Panc1 (cell line): ENCODE measurements at regions not wholly inside any gene's neighbourhood (a gene's known extent, or its start where the extent isn't known, plus 50 kb on each side); places are given as distances from the start of the nearest gene placed in this dataset.

Experiments used
- ATAC-seq: fragments of 200-7000 bp; cut with Tn5 transposase; 2 replicates; pipeline ENCODE4 v1.9.1; 2020; ENCODE audit warnings: mild to moderate bottlenecking, moderate library complexity
- BruUV-seq: library from RNA; stranded (reverse); fragments of 400-500 nt; replicated peaks from 2 replicates; lab custom pipeline; 2021; lab: Mats Ljungman, UMichigan
- CTCF ChIA-PET: fragments of 300-600 bp; sonication (Branson Sonifier 250); formaldehyde crosslinking; loops from one replicate; lab custom pipeline; 2022; ENCODE audit warnings: antibody characterized with exemption; lab: Charles Lee
- POLR2A ChIA-PET: fragments of 300-600 bp; sonication (Branson Sonifier 250); formaldehyde crosslinking; loops from one replicate; lab custom pipeline; 2022; ENCODE audit warnings: antibody characterized with exemption; lab: Charles Lee
- DNase-seq: peaks from one replicate; pipeline ENCODE4 v3.0.0-alpha.2; 2010; ENCODE audit warnings: low read depth, low spot score
- H3K27ac ChIP-seq: 2 replicates; pipeline ENCODE4 v1.5.1; 2011; ENCODE audit warnings: mild to moderate bottlenecking, low read length, inconsistent platforms
- H3K27me3 ChIP-seq: fragments of 200-500 bp; sonication (Bioruptor generic); 2 replicates; pipeline ENCODE4 v1.6.0; 2014; ENCODE audit warnings: low read length, inconsistent platforms; ENCODE audit not compliant: control insufficient read depth, insufficient read depth
- H3K36me3 ChIP-seq: fragments of 200-500 bp; sonication (Bioruptor generic); 2 replicates; pipeline ENCODE4 v1.5.1; 2014; ENCODE audit warnings: inconsistent platforms, mild to moderate bottlenecking, low read length, moderate library complexity; ENCODE audit not compliant: control insufficient read depth, insufficient read depth
- H3K4me1 ChIP-seq: 2 replicates; pipeline ENCODE4 v1.5.1; 2011; ENCODE audit warnings: inconsistent platforms, mild to moderate bottlenecking, low read length, moderate library complexity; ENCODE audit not compliant: control insufficient read depth, insufficient read depth
- H3K4me3 ChIP-seq, 2 experiments: 2 replicates each; pipeline ENCODE4 v1.5.1; 2011 to 2012; ENCODE audit warnings: low read depth in 2 of 2, low read length in 2 of 2, mild to moderate bottlenecking in 2 of 2, inconsistent platforms in 1 of 2, moderate library complexity in 1 of 2
- H3K9me3 ChIP-seq: fragments of 200-500 bp; sonication (Bioruptor generic); 2 replicates; pipeline ENCODE4 v1.5.1; 2014; ENCODE audit warnings: low read depth, mild to moderate bottlenecking, inconsistent platforms, low read length, moderate library complexity; ENCODE audit not compliant: control insufficient read depth, insufficient read depth
- POLR2AphosphoS5 ChIP-seq: IDR thresholded peaks from 2 replicates; pipeline ENCODE4 v1.6.1; 2012; ENCODE audit warnings: mild to moderate bottlenecking, low read depth, low read length, moderate library complexity
- SIN3A ChIP-seq: IDR thresholded peaks from 2 replicates; pipeline ENCODE4 v1.6.1; 2012; ENCODE audit warnings: low read depth, mild to moderate bottlenecking, low read length, moderate library complexity, borderline replicate concordance; ENCODE audit not compliant: insufficient read depth
- TCF7L2 ChIP-seq: IDR thresholded peaks from 2 replicates; pipeline ENCODE4 v1.6.1; 2011; ENCODE audit warnings: mild to moderate bottlenecking, low read depth, low read length, inconsistent platforms
- in situ Hi-C: cut with HindIII; loops from 2 replicates; pipeline ENCODE4 v1.10.0; 2016; ENCODE audit warnings: low sequenced_read_pairs, low pct_unique_long_range_greater_than_20kb
- intact Hi-C: fragments of 100-400 bp; cut with micrococcal nuclease; formaldehyde crosslinking; loops from one replicate; pipeline ENCODE4 v1.10.0; 2022; ENCODE audit not compliant: unreplicated experiment
- TF ChIP-seq, protein P1 (sequence below), 2 experiments: IDR thresholded peaks; 2 replicates each; pipeline ENCODE4 v1.6.1; 2011 to 2012; ENCODE audit warnings: low read depth in 2 of 2, control low read depth in 1 of 2, low read length in 1 of 2, mild to moderate bottlenecking in 1 of 2, moderate library complexity in 1 of 2; ENCODE audit not compliant: insufficient read depth in 1 of 2
- TF ChIP-seq, protein P2 (sequence below): fragments of 450-650 bp; IDR thresholded peaks from 2 replicates; pipeline ENCODE4 v1.5.1; 2017; ENCODE audit warnings: mild to moderate bottlenecking

DNA sequence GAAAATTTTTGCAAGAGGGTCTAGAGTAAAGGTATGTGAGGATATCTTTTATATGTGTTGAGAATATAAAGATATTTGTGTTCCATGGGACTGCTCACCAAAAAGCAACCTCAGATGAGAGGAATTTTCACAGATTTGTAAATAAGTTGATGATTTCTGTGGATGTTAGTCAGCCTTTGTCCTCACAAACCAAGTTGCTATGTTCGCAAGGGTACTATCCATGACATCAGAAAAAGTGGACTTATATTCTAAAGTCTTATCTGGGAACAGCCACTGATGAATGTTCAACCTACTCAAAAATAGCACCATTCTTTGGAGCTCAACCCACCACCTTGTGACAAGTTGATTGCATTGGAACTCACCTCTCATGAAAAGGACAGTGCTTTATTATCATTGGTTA is 138.6 kb downstream of the PCDH20 start:
- Histone ChIP-seq H3K27me3 (no peaks in the 10 kb centered on the region), H3K36me3 (no peaks in the 10 kb centered on the region), H3K4me3 (no peak overlapping the region), H3K4me1 (no peaks in the 10 kb centered on the region), H3K27ac (no peak overlapping the region), H3K9me3 (no peaks in the 10 kb centered on the region)
- no peak for ATAC-seq
- no peak for TF ChIP-seq TCF7L2
- TF ChIP-seq, protein P1, sequence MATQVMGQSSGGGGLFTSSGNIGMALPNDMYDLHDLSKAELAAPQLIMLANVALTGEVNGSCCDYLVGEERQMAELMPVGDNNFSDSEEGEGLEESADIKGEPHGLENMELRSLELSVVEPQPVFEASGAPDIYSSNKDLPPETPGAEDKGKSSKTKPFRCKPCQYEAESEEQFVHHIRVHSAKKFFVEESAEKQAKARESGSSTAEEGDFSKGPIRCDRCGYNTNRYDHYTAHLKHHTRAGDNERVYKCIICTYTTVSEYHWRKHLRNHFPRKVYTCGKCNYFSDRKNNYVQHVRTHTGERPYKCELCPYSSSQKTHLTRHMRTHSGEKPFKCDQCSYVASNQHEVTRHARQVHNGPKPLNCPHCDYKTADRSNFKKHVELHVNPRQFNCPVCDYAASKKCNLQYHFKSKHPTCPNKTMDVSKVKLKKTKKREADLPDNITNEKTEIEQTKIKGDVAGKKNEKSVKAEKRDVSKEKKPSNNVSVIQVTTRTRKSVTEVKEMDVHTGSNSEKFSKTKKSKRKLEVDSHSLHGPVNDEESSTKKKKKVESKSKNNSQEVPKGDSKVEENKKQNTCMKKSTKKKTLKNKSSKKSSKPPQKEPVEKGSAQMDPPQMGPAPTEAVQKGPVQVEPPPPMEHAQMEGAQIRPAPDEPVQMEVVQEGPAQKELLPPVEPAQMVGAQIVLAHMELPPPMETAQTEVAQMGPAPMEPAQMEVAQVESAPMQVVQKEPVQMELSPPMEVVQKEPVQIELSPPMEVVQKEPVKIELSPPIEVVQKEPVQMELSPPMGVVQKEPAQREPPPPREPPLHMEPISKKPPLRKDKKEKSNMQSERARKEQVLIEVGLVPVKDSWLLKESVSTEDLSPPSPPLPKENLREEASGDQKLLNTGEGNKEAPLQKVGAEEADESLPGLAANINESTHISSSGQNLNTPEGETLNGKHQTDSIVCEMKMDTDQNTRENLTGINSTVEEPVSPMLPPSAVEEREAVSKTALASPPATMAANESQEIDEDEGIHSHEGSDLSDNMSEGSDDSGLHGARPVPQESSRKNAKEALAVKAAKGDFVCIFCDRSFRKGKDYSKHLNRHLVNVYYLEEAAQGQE (IDR thresholded peaks at IDR 0.05; ENCODE audit: insufficient read depth in 1 of 2, low read depth in 2 of 2, low read length in 1 of 2) = no peak
- TF ChIP-seq, protein P2, sequence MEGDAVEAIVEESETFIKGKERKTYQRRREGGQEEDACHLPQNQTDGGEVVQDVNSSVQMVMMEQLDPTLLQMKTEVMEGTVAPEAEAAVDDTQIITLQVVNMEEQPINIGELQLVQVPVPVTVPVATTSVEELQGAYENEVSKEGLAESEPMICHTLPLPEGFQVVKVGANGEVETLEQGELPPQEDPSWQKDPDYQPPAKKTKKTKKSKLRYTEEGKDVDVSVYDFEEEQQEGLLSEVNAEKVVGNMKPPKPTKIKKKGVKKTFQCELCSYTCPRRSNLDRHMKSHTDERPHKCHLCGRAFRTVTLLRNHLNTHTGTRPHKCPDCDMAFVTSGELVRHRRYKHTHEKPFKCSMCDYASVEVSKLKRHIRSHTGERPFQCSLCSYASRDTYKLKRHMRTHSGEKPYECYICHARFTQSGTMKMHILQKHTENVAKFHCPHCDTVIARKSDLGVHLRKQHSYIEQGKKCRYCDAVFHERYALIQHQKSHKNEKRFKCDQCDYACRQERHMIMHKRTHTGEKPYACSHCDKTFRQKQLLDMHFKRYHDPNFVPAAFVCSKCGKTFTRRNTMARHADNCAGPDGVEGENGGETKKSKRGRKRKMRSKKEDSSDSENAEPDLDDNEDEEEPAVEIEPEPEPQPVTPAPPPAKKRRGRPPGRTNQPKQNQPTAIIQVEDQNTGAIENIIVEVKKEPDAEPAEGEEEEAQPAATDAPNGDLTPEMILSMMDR = no peak
- no peak for TF ChIP-seq SIN3A
- no peak for TF ChIP-seq POLR2AphosphoS5
- intact Hi-C loops = no loop called here
- BruUV-seq = no TSS peak
- DNase-seq = no peak
- ChIA-PET POLR2A (no interaction called here), CTCF (no interaction called here)
- in situ Hi-C loops = no loop called here

DNA sequence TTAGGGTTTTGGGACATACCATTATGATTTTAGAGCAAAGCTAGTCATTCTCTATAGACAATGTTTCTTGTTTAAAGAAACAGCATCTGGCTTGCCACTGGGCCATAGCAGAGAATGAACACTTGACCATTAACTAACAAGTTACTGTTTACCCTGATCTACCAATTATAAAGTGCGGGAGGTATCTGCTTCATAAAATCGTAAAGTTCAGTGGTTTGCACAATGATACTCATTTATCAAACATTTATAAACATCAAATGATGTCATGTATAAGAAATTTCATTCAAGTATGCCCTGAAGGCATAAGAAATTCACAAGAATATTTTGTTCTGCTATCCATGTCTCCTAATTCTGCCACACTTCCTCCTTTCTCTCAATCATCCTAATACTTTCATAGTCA is 139.2 kb downstream of the PCDH20 start:
- Histone ChIP-seq H3K36me3 (no peaks in the 10 kb centered on the region), H3K27me3 (no peaks in the 10 kb centered on the region), H3K4me3 (no peak overlapping the region), H3K27ac (no peak overlapping the region), H3K4me1 (no peaks in the 10 kb centered on the region), H3K9me3 (no peaks in the 10 kb centered on the region)
- POLR2A ChIA-PET = no interaction called here
- intact Hi-C loops (no loop called here), in situ Hi-C loops (no loop called here)
- DNase-seq (no peak), ATAC-seq (no peak)
- no TSS peak for BruUV-seq
- CTCF ChIA-PET = no interaction called here
- TF ChIP-seq SIN3A = no peak
- TF ChIP-seq, protein P2 = no peak
- TF ChIP-seq, protein P1 (IDR thresholded peaks at IDR 0.05; ENCODE audit: insufficient read depth in 1 of 2, low read depth in 2 of 2, low read length in 1 of 2) = no peak
- TF ChIP-seq TCF7L2 = no peak
- no peak for TF ChIP-seq POLR2AphosphoS5
